ENCODE measurements at regions not wholly inside any gene's neighbourhood (a gene's known extent, or its start where the extent isn't known, plus 50 kb on each side); places are given as distances from the start of the nearest gene placed in this dataset.

DNA sequence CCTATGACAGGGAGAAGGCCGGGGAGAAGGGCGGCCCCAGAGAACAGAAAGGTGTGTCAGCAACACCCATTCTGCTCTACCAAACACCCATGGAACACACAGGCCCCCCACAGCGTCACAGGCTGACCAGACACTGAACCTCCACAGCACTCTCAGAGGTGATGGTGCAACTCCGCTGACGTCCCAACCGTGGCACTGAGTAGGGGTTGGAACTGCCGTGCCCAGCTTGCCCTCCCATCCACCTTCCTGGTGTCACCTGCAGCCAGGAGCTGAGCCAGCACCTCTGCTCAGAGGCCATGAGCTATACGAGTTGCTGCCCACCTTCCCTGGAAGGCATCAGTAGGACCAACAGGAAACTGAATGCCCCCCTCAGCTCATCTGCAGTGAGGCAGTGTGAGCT is 412.9 kb upstream of the SALL3 start:
- DNase-seq, result no peak

DNA sequence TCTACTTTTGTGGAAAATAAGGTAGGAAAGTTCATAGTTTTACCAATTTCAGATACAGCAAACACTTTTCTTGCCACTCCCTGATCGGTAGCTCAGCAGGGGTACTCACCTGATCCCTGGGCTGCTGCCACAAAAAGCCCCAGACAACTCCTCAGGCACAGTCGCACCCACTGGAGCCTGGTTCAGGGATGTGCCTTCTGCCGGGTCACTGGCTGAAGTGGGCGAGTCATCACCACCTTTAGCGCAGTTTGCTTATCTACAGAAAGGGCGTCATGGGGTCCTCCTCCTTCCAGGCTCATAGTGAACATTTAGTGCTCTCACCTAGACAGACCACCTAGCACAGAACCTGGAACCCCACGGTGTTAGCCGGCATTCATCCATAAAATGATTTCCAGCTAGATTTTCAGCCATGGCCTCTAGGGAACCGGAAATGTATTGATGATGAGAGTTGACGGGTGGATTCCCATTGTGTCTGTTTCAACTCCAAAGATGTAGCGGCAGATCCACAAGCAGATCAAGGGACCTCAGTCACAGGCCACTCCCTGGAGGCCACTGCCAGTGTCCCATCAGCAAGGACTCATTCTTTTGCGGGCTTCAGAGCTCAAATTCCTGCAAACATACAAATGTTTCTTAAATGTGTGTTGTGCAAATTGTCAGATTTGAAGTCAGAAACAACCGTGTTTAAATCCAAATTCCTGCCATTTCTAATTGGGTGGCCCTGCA is 408.4 kb upstream of the SALL3 start:
- DNase-seq, result no peak

- no peak for DNase-seq
These were observed 407.7 kb upstream of the SALL3 start for GRCh38 chr18:78571831-78572347.

GRCh38 chr18:78573773-78574172 is 405.8 kb upstream of the SALL3 start:
- DNase-seq, result no peak

DNA sequence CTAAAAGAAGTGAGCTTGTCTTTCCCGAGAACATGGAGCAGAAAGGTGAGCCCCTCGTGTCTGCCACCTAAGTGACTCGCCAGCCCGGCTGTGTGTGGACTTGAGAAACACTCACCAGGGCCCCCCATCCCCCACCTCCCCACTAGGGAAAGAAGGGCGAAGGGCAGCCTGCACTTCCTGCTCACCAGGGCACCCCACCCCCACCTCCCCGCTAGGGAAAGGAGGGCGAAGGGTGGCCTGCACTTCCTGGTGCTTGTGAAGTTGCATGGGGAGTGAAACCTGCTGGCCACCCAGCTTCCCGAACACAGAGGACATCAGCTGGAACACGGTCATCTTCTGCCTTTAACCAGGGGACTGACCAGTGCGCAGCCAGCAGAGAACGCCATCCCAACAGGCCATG is 402.7 kb upstream of the SALL3 start:
- no peak for DNase-seq

DNA sequence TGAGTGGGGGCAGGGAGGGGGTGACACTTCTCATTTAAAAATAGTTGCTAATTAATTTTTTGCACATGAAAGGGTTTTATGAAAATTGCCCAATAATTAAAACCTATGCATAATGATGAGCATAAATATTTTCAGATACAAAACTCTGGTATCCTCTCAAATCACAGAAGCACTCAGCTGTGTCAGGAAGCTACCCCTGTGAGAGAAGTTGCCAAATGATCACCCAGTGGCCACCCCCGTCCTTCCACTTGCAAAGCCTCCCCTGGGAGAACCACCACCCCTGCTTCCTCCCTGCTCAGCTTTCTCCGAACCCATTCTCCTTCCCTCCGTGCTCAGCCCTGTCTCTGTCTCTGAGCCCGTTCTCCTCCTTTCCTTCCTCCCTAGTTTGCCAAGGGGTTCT is 400.2 kb upstream of the SALL3 start:
- DNase-seq, result no peak

GRCh38 chr18:78579854-78580577 is 399.6 kb upstream of the SALL3 start:
- DNase-seq, result peak; percentile 31

DNA sequence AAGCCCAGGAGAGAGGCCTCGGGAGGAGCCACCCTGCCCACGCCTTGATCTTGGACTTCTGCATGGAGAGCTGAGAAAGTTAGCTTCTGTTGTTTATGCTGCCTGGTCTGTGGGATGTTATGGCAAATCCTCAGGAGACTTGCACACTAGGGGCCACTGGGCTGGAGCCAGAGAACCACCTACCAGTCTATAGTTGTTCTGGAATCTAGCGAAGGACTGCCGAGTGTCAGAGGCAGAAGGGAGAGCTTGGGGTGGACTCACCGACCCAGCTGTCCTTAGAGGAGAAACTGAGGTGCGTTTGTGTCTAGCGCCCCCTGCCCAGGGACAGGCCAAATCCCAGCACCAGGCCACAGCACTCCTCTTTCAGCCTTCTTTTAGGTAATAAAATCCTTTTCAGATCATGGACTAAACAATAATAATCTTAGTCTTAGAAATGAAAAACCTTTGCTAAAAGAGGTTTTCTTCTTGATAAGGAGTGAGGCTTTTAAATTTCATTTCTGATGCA is 398.7 kb upstream of the SALL3 start:
- no peak for DNase-seq

GRCh38 chr18:78582181-78582709 is 397.4 kb upstream of the SALL3 start:
- DNase-seq, result no peak

DNA sequence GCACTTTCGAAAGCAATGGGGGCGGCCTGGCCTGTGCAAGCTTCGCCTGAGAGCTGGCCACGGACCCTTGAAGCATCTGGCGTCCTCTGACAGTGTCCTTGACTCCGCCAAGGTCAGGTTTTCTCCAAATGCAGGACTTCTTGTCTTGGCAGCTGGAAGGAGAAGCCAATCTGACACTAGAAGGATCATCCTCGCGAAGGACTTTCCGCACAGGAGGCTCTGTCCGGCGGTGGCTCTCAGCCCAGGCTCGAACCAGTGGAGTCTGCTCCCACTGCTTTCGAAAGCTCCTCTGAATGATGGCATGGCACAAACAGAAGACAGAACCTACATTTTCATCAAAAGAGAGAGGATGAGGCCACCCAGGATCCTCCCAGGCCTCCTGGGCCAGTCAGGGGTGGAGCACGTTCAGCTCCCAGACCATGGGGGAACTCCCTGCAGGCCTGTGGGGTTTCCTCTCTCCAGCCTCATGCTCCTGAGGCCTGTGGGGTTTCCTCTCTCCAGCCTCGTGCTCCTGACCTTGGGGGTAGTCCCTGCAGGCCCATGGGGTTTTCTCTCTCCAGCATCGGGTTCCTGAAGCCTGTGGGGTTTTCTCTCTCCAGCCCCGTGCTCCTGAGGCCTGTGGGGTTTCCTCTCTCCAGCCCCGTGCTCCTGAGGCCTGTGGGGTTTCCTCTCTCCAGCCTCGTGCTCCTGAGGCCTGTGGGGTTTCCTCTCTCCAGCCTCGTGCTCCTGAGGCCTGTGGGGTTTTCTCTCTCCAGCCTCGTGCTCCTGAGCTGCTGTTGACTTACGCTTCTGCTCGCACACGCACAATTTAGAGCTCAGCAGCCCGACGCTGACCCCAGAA is 396.5 kb upstream of the SALL3 start:
- no peak for DNase-seq

DNA sequence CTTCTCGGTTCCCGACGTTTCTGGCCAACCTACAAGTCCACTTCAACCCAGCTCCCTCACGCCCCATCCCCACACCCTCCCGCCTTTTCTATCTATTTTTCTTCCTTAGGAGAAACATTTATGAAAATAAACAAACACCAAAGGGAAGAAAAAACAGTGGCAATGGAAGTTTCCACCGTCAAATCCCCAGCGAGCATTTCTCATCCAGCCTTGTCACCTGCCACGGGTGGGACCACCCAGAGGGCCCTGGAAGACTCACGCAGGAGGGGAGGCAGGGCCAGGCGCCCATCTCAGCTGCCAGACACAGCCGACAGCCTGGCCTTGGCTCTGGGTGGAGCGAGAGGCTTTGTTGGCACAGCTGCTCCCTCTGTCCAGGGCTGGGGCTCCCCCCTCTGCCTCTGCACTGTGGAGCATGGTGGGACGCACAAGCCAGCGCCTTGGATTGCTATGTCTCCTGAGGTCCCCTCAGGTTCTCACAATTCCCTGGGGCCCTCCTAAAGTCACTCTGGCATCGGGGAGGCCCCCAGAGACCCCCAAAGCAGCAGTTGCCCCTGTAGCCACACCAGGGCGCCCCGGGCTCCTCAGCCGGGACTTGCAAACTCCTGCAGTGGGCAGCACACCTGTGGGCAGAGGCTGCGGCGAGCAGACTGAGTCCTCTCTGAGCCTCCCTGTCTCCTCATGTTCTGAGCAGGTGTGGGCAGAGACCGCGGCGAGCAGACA is 395.7 kb upstream of the SALL3 start:
- DNase-seq, result peak; percentile 58

DNA sequence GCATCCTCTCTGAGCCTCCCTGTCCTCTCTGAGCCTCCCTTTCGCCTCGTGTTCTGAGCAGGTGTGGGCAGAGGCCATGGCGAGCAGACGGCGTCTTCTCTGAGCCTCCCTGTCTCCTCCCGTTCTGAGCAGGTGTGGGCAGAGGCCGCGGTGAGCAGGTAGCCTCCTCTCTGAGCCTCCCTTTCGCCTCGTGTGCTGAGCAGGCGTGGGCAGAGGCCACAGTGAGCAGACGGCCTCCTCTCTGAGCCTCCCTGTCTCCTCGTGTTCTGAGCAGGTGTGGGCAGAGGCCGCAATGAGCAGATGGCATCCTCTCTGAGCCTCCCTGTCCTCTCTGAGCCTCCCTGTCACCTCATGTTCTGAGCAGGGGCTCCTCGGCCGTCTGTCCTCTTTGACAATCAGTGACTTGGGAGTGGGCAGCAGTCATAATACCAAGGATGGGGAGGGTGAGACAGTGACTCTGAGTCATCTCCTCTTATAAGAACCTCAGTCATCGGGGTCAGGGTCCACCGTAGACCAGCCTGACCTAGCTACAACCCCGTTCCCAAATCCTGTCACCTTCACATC is 395.1 kb upstream of the SALL3 start:
- no peak for DNase-seq

DNA sequence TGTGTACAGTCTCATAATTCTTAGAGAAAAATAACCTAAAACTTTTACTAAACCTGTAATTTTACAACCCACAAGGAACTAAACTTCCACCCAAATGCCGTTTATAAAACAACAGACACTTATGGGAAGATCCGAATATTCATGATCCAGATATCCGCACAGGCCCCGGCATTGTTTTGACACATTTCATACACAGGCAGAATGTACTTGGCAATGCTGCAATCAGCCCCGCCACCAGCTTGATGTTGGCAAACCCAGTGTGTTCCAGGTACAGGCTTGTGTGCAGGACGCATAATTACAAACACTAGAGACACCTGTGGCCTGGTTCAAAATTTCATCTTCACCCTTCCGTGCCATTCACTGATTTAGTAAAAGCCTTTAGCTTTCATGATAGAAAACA is 393.0 kb upstream of the SALL3 start:
- no peak for DNase-seq

GRCh38 chr18:78587096-78587495 is 392.5 kb upstream of the SALL3 start:
- DNase-seq, result peak; percentile 50

DNA sequence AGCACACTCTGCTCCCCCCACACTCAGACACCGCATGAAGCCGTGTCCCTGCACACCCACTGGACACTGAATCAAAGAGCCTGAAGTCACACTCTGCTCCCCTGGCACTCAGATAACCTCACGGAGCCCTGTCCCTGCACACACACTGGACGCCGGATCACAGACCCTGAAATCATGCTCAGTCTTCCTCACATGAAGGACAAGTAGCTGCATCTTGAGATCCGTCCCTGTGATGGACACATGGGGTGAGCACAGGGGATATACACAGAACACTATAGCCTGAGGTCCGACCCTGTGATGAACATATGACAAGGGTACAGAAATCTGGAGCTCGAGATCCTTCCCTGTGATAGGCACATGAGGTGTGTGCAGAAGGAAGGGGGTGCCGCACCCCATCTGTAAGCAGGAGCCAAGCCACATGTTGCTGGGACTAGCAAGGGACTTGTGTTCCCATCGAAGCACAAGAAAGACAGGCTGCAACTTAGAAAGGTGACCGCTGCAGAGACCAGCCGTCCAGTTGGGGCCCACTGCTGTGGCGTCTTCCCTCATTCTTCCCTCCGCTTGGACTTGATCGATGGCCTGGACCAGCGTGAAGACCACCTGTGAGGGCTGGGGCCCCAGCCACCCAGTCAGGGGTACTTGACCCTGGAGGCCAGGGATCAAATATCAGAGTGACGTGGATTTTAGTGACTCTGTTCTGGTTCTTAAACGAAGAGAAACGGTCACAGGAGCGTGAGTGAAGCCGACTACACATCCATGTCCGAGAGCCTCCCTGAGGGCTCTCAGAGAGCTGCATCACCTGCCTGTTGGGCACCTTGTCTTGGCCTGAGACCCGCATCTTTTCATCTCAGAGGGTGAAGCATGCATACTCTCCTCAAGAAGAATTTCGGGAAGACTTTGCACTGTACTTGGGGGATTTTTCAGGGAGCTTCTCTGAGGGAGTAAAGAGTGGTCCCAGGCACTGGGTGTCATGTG is 391.7 kb upstream of the SALL3 start:
- DNase-seq, result no peak

- DNase-seq, result no peak
These were observed 389.6 kb upstream of the SALL3 start for GRCh38 chr18:78589916-78590437.

GRCh38 chr18:78595453-78595852 is 384.2 kb upstream of the SALL3 start:
- DNase-seq, result no peak

DNA sequence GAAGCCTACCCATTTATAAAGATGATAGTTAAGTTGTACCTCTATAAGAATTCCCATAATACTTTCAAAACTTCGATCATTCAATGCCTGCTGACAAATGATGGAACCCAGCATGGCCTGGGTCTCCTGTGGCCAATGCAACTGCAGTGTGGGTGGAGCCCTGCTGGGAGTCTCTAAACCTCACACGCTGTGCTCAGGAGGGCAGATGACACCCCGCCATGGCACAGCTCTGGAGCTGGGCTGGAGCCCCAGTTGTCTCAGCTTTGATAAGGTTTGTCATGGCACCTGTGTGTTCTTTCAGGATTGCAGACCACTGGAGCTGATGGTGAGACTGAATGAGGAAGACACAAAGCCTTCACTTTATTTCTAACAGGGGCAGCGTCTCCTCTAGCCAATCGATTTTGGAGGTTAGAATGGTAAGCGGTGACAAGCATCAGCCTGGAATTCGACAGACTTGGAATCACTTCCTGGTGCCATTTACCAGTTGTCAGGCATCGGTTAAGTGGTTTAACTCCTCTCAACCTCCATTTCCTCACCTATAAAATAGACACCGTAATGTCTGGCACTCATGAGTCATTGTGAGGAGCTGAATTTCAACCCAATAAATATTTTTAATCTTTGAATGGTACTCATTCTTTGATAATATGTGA is 383.6 kb upstream of the SALL3 start:
- DNase-seq, result no peak

- DNase-seq, result no peak
These were observed 382.7 kb upstream of the SALL3 start for GRCh38 chr18:78596794-78597345.

All from tongue (tissue), 1 donor.